IMR-90 (cell line): ENCODE measurements at regions not wholly inside any gene's neighbourhood (a gene's known extent, or its start where the extent isn't known, plus 50 kb on each side); places are given as distances from the start of the nearest gene placed in this dataset.

Source experiments
- ATAC-seq: fragments of 200-7000 bp; cut with Tn5 transposase; 2 replicates; pipeline ENCODE4 v1.9.1; 2020; ENCODE audit warnings: low read depth, mild to moderate bottlenecking, moderate library complexity
- BruUV-seq: library from RNA; stranded (reverse); fragments of 400-500 nt; replicated peaks from 2 replicates; lab custom pipeline; 2021; lab: Mats Ljungman, UMichigan
- CTCF ChIA-PET: fragments of 300-600 bp; formaldehyde crosslinking; extraction: SDS; loops from one replicate; lab custom pipeline; 2021; ENCODE audit warnings: antibody characterized with exemption; lab: Yijun Ruan, JAX
- POLR2A ChIA-PET: fragments of 300-600 bp; sonication (Branson Sonifier 250); formaldehyde crosslinking; loops from one replicate; lab custom pipeline; 2022; ENCODE audit warnings: antibody characterized with exemption; ENCODE audit not compliant: unreplicated experiment; lab: Charles Lee
- DNase-seq: peaks from one replicate; pipeline ENCODE4 v3.0.0; 2013
- H2AFZ ChIP-seq: replicated peaks from 2 replicates; pipeline ENCODE3; 2013; ENCODE audit warnings: low read length, mild to moderate bottlenecking; ENCODE audit not compliant: poor library complexity
- H2AK5ac ChIP-seq: 2 replicates; pipeline ENCODE4 v1.6.1; 2013; ENCODE audit warnings: low read depth, low read length, inconsistent platforms
- H2AK9ac ChIP-seq: replicated peaks from 2 replicates; pipeline ENCODE3; 2013; ENCODE audit warnings: mild to moderate bottlenecking, low read depth, low read length, moderate library complexity; ENCODE audit not compliant: poor library complexity
- H2BK120ac ChIP-seq: 2 replicates; pipeline ENCODE4 v1.6.1; 2013; ENCODE audit warnings: low read depth, low read length, inconsistent platforms
- H2BK15ac ChIP-seq: 3 replicates; pipeline ENCODE4 v1.6.1; 2013; ENCODE audit warnings: low read depth, low read length, inconsistent platforms
- H2BK20ac ChIP-seq: 2 replicates; pipeline ENCODE4 v1.6.1; 2013; ENCODE audit warnings: low read depth, mild to moderate bottlenecking, inconsistent platforms, low read length, moderate library complexity
- H2BK5ac ChIP-seq: 2 replicates; pipeline ENCODE4 v1.6.1; 2013; ENCODE audit warnings: mild to moderate bottlenecking, low read depth, low read length, inconsistent platforms; ENCODE audit not compliant: poor library complexity, severe bottlenecking
- H3K14ac ChIP-seq: replicated peaks from 2 replicates; pipeline ENCODE4 v1.6.1; 2013; ENCODE audit warnings: low read depth, low read length, inconsistent platforms
- H3K18ac ChIP-seq: 2 replicates; pipeline ENCODE4 v1.6.1; 2013; ENCODE audit warnings: low read depth, low read length, control low read depth
- H3K23ac ChIP-seq: 2 replicates; pipeline ENCODE4 v1.6.1; 2013; ENCODE audit warnings: low read depth, low read length, inconsistent platforms
- H3K27ac ChIP-seq: 2 replicates; pipeline ENCODE4 v1.5.1; 2013; ENCODE audit warnings: mild to moderate bottlenecking, control low read depth, low read length; ENCODE audit not compliant: insufficient read depth
- H3K27me3 ChIP-seq: 2 replicates; pipeline ENCODE4 v1.6.1; 2013; ENCODE audit warnings: low read length; ENCODE audit not compliant: control insufficient read depth, insufficient read depth
- H3K36me3 ChIP-seq: 2 replicates; pipeline ENCODE4 v1.6.1; 2013; ENCODE audit warnings: low read length, mixed read lengths; ENCODE audit not compliant: control insufficient read depth, insufficient read depth
- H3K4ac ChIP-seq: 2 replicates; pipeline ENCODE4 v1.6.1; 2013; ENCODE audit warnings: low read depth, low read length, inconsistent platforms
- H3K4me1 ChIP-seq: 2 replicates; pipeline ENCODE4 v1.6.1; 2013; ENCODE audit warnings: low read length, mixed read lengths; ENCODE audit not compliant: control insufficient read depth, insufficient read depth
- H3K4me2 ChIP-seq: 2 replicates; pipeline ENCODE4 v1.6.1; 2013; ENCODE audit warnings: low read depth, mild to moderate bottlenecking, control low read depth, low read length, moderate library complexity
- H3K4me3 ChIP-seq: 2 replicates; pipeline ENCODE4 v1.5.1; 2013; ENCODE audit warnings: low read depth, mild to moderate bottlenecking, control low read depth, low read length, moderate library complexity; ENCODE audit not compliant: insufficient read depth
- H3K56ac ChIP-seq: 2 replicates; pipeline ENCODE4 v1.6.1; 2013; ENCODE audit warnings: low read length, inconsistent platforms; ENCODE audit not compliant: insufficient read depth; ENCODE audit errors: extremely low read depth
- H3K79me1 ChIP-seq, 2 experiments: 2 replicates each; pipeline ENCODE4 v1.6.1; 2013; ENCODE audit warnings: low read length in 2 of 2, inconsistent platforms in 1 of 2, low read depth in 1 of 2
- H3K9ac ChIP-seq: 2 replicates; pipeline ENCODE4 v1.6.1; 2013; ENCODE audit warnings: low read depth, low read length, control low read depth
- H3K9me1 ChIP-seq: 2 replicates; pipeline ENCODE4 v1.6.1; 2013; ENCODE audit warnings: low read length, inconsistent platforms; ENCODE audit not compliant: insufficient read depth
- H3K9me3 ChIP-seq: 2 replicates; pipeline ENCODE4 v1.6.1; 2013; ENCODE audit warnings: low read length; ENCODE audit not compliant: control insufficient read depth, insufficient read depth
- H4K20me1 ChIP-seq: 2 replicates; pipeline ENCODE4 v1.6.1; 2013; ENCODE audit warnings: low read length, inconsistent platforms; ENCODE audit not compliant: insufficient read depth
- H4K5ac ChIP-seq: 2 replicates; pipeline ENCODE4 v1.6.1; 2013; ENCODE audit warnings: mild to moderate bottlenecking, low read depth, low read length, control low read depth
- H4K8ac ChIP-seq, 2 experiments: 2 replicates each; pipeline ENCODE4 v1.6.1; 2013; ENCODE audit warnings: low read depth in 2 of 2, low read length in 2 of 2, control low read depth in 1 of 2, inconsistent platforms in 1 of 2
- H4K91ac ChIP-seq: 2 replicates; pipeline ENCODE4 v1.6.1; 2013; ENCODE audit warnings: low read depth, low read length, inconsistent platforms; ENCODE audit not compliant: insufficient read depth
- BHLHE40 ChIP-seq: fragments of 150-350 bp; IDR thresholded peaks from 2 replicates; pipeline ENCODE4 v1.6.1; 2016; ENCODE audit warnings: mild to moderate bottlenecking, low read depth, low read length
- CEBPB ChIP-seq: IDR thresholded peaks from 2 replicates; pipeline ENCODE4 v1.6.1; 2012; ENCODE audit warnings: low read depth, low read length, improper control_type of control experiment
- RAD21 ChIP-seq: IDR thresholded peaks from 2 replicates; pipeline ENCODE4 v1.6.1; 2012; ENCODE audit warnings: low read length, improper control_type of control experiment
- WGBS, 2 experiments: methylation state at CpG; one replicate each; pipeline versions ENCODE4 v1.1.5 to v1.1.7; 2013; ENCODE audit warnings: missing lambda C conversion rate in 2 of 2; ENCODE audit not compliant: insufficient read length in 1 of 2; ENCODE audit errors: extremely low coverage in 2 of 2; 5-methylcytosine and 5-hydroxymethylcytosine counted together
- dilution Hi-C: fragments of 300-500 bp; cut with HindIII; formaldehyde crosslinking; loops from one replicate; pipeline ENCODE4 v1.14.3; 2018; ENCODE audit warnings: low sequenced_read_pairs; ENCODE audit not compliant: unreplicated experiment
- in situ Hi-C: fragments of 300-500 bp; cut with MboI; formaldehyde crosslinking; loops from 3 replicates; pipeline ENCODE4 v1.14.3; 2019; ENCODE audit warnings: low sequenced_read_pairs, inconsistent platforms, mixed read lengths
- intact Hi-C: fragments of 100-400 bp; cut with micrococcal nuclease; formaldehyde crosslinking; loops from 2 replicates; pipeline ENCODE4 v1.10.0; 2022

GRCh38 chr18:73144030-73144429 is 276.2 kb upstream of the NETO1 start:
- ChIA-PET CTCF (no interaction called here), POLR2A (no interaction called here)
- Histone ChIP-seq H4K91ac (no peak overlapping the region), H3K9ac (no peak overlapping the region), H4K5ac (no peak overlapping the region), H3K4me3 (no peak overlapping the region), H3K23ac (no peak overlapping the region), H2AFZ (no peak overlapping the region), H3K36me3 (no peaks in the 10 kb centered on the region), H2BK20ac (no peak overlapping the region), H3K14ac (no peak overlapping the region), H4K8ac (no peak overlapping the region), H3K4ac (no peak overlapping the region), H3K4me1 (no peaks in the 10 kb centered on the region), H3K27ac (no peak overlapping the region), H3K79me1 (no peaks in the 10 kb centered on the region), H3K9me3 (no peaks in the 10 kb centered on the region; the same call in 1 of the 2 replicates), H3K56ac (no peak overlapping the region), H2AK9ac (no peak overlapping the region), H3K4me2 (no peak overlapping the region), H3K9me1 (no peaks in the 10 kb centered on the region), H2BK5ac (no peak overlapping the region), H4K20me1 (no peaks in the 10 kb centered on the region), H2AK5ac (no peak overlapping the region), H3K18ac (no peak overlapping the region), H2BK120ac (no peak overlapping the region), H3K27me3 (no peaks in the 10 kb centered on the region), H2BK15ac (no peak overlapping the region)
- WGBS, 2 experiments = no CpG with 5 or more reads among the region's 1 CpG
- intact Hi-C loops = no loop called here
- dilution Hi-C loops = no loop called here
- TF ChIP-seq CEBPB (0 out of 2 replicates have a peak, but pooled peaks have one; percentile 20), RAD21 (no peak), BHLHE40 (no peak)
- no TSS peak for BruUV-seq
- ATAC-seq = no peak
- in situ Hi-C loops = no loop called here
- DNase-seq = no peak
